Trophoblast cell (in vitro differentiated cells and primary cell): ENCODE measurements at regions not wholly inside any gene's neighbourhood (a gene's known extent, or its start where the extent isn't known, plus 50 kb on each side); places are given as distances from the start of the nearest gene placed in this dataset.

Experiments used
- DNase-seq, 2 donors: peaks; one replicate each; pipeline ENCODE4 v3.0.0-alpha.2; 2016
- H2AFZ ChIP-seq: 2 replicates; pipeline ENCODE4 v1.6.1; 2013; ENCODE audit warnings: low read length, moderate library complexity, mild to moderate bottlenecking; ENCODE audit not compliant: insufficient read depth, poor library complexity
- H2AK5ac ChIP-seq: 2 replicates; pipeline ENCODE4 v1.6.1; 2013; ENCODE audit warnings: mild to moderate bottlenecking, low read length
- H2BK120ac ChIP-seq: 2 replicates; pipeline ENCODE4 v1.6.1; 2013; ENCODE audit warnings: low read length, mild to moderate bottlenecking, moderate library complexity; ENCODE audit not compliant: insufficient read depth, poor library complexity
- H2BK12ac ChIP-seq: 2 replicates; pipeline ENCODE4 v1.6.1; 2013; ENCODE audit warnings: mild to moderate bottlenecking, low read length, moderate library complexity
- H2BK5ac ChIP-seq: 2 replicates; pipeline ENCODE4 v1.6.1; 2013; ENCODE audit warnings: low read length, low read depth, moderate library complexity, mild to moderate bottlenecking; ENCODE audit not compliant: poor library complexity
- H3K14ac ChIP-seq: 2 replicates; pipeline ENCODE4 v1.6.1; 2013; ENCODE audit warnings: mild to moderate bottlenecking, low read length
- H3K18ac ChIP-seq: 2 replicates; pipeline ENCODE4 v1.6.1; 2013; ENCODE audit warnings: mild to moderate bottlenecking, low read length
- H3K23ac ChIP-seq: 2 replicates; pipeline ENCODE4 v1.6.1; 2013; ENCODE audit warnings: low read length
- H3K27ac ChIP-seq: 2 replicates; pipeline ENCODE4 v1.5.1; 2013; ENCODE audit warnings: low read depth, mild to moderate bottlenecking, inconsistent platforms, low read length, moderate library complexity
- H3K27me3 ChIP-seq: 2 replicates; pipeline ENCODE4 v1.6.1; 2013; ENCODE audit warnings: inconsistent platforms, mild to moderate bottlenecking, low read length, moderate library complexity; ENCODE audit not compliant: insufficient read depth
- H3K36me3 ChIP-seq, 2 experiments: 1 replicate in 1 of 2; 2 replicates in 1 of 2; pipeline ENCODE4 v1.6.1; 2013; ENCODE audit warnings: low read length in 2 of 2, mild to moderate bottlenecking in 2 of 2, moderate library complexity in 1 of 2; ENCODE audit not compliant: insufficient read depth in 2 of 2, control insufficient read depth in 1 of 2
- H3K4ac ChIP-seq: 2 replicates; pipeline ENCODE4 v1.6.1; 2013; ENCODE audit warnings: low read depth, mild to moderate bottlenecking, low read length, moderate library complexity
- H3K4me1 ChIP-seq, 2 experiments: 1 replicate in 1 of 2; 2 replicates in 1 of 2; pipeline ENCODE4 v1.6.1; 2013; ENCODE audit warnings: low read length in 2 of 2, mild to moderate bottlenecking in 2 of 2, moderate library complexity in 1 of 2; ENCODE audit not compliant: insufficient read depth in 2 of 2, control insufficient read depth in 1 of 2
- H3K4me2 ChIP-seq: 2 replicates; pipeline ENCODE4 v1.6.1; 2013; ENCODE audit warnings: inconsistent platforms, mild to moderate bottlenecking, low read length, moderate library complexity
- H3K4me3 ChIP-seq: 2 replicates; pipeline ENCODE4 v1.5.1; 2013; ENCODE audit warnings: mild to moderate bottlenecking, low read depth, low read length, inconsistent platforms
- H3K79me1 ChIP-seq: one replicate; pipeline ENCODE4 v1.6.1; 2013; ENCODE audit warnings: low read length
- H3K79me2 ChIP-seq: 2 replicates; pipeline ENCODE4 v1.6.1; 2013; ENCODE audit warnings: low read length, mild to moderate bottlenecking; ENCODE audit not compliant: control insufficient read depth, insufficient read depth, poor library complexity
- H3K9ac ChIP-seq: 2 replicates; pipeline ENCODE4 v1.6.1; 2013; ENCODE audit warnings: mild to moderate bottlenecking, low read length
- H3K9me3 ChIP-seq: 2 replicates; pipeline ENCODE4 v1.6.1; 2013; ENCODE audit warnings: low read depth, mild to moderate bottlenecking, control low read depth, inconsistent platforms, low read length; ENCODE audit not compliant: insufficient read depth
- H4K12ac ChIP-seq: 2 replicates; pipeline ENCODE4 v1.6.1; 2013; ENCODE audit warnings: low read depth, mild to moderate bottlenecking, low read length, moderate library complexity
- H4K8ac ChIP-seq: 2 replicates; pipeline ENCODE4 v1.6.1; 2013; ENCODE audit warnings: low read depth, mild to moderate bottlenecking, low read length, moderate library complexity
- H4K91ac ChIP-seq: one replicate; pipeline ENCODE4 v1.6.1; 2013; ENCODE audit warnings: low read depth, mild to moderate bottlenecking, low read length, moderate library complexity
- WGBS: extraction: QIAGEN DNeasy Blood & Tissue Kit; methylation state at CpG from one replicate; pipeline ENCODE4 v1.1.7; 2013; ENCODE audit warnings: missing lambda C conversion rate; ENCODE audit not compliant: insufficient read length, insufficient coverage; ENCODE audit errors: extremely low coverage; 5-methylcytosine and 5-hydroxymethylcytosine counted together

GRCh38 chr12:23096321-23096720 is 471.4 kb downstream of the ETNK1 start:
- peaks cover 2 to 4% of the 10 kb centered on the region in 2 experiments for H3K4me1 ChIP-seq
- H3K18ac ChIP-seq = no peak overlapping the region
- H3K79me1 ChIP-seq = no peaks in the 10 kb centered on the region
- H3K79me2 ChIP-seq = no peaks in the 10 kb centered on the region
- H2AK5ac ChIP-seq = no peak overlapping the region
- no peaks in the 10 kb centered on the region for H3K9me3 ChIP-seq
- no peak overlapping the region for H2BK120ac ChIP-seq
- H2BK5ac ChIP-seq = no peak overlapping the region
- WGBS = no CpG with 5 or more reads among the region's 1 CpG
- H3K9ac ChIP-seq = no peak overlapping the region
- DNase-seq = no peak
- H3K4me3 ChIP-seq = no peak overlapping the region
- H4K12ac ChIP-seq = no peak overlapping the region
- H3K4ac ChIP-seq = no peak overlapping the region
- H4K91ac ChIP-seq = no peak overlapping the region
- no peak overlapping the region for H3K4me2 ChIP-seq
- no peak overlapping the region for H3K23ac ChIP-seq
- H3K36me3 ChIP-seq = no peaks in the 10 kb centered on the region
- H3K14ac ChIP-seq = no peak overlapping the region
- H3K27ac ChIP-seq = no peak overlapping the region
- no peaks in the 10 kb centered on the region for H3K27me3 ChIP-seq
- no peak overlapping the region for H4K8ac ChIP-seq
- H2AFZ ChIP-seq = no peak overlapping the region
- no peak overlapping the region for H2BK12ac ChIP-seq

DNA sequence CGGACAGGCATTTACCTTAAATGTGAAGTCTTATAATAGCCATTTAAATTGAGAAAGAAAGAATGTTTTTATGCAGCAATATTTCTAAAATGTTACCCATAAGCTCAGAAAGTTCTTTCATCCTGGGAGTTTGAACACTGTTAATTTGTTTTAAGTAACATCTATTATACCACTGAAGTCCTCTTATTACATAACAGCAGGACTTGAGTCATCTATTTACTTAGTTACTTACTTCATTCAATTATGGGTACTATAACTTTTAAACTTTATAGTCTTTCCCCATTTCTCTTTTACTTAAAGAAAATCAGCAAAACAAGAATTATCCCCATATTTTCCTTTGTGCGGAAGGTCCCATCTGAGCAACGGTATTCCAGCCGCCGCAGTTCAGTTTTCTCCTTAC is 473.1 kb downstream of the ETNK1 start:
- Histone ChIP-seq H3K4ac (no peak overlapping the region), H3K36me3 (no peaks in the 10 kb centered on the region), H2BK12ac (no peak overlapping the region), H2AFZ (no peak overlapping the region), H3K23ac (no peak overlapping the region), H2BK120ac (no peak overlapping the region), H4K8ac (no peak overlapping the region), H3K14ac (no peak overlapping the region), H3K9ac (no peak overlapping the region), H3K27me3 (no peaks in the 10 kb centered on the region), H4K91ac (no peak overlapping the region), H4K12ac (no peak overlapping the region), H3K4me3 (no peak overlapping the region), H3K9me3 (no peaks in the 10 kb centered on the region), H3K18ac (no peak overlapping the region), H3K79me2 (no peaks in the 10 kb centered on the region), H3K4me2 (no peak overlapping the region), H3K4me1 (peaks cover 2 to 4% of the 10 kb centered on the region in 2 experiments), H3K79me1 (no peaks in the 10 kb centered on the region), H2BK5ac (no peak overlapping the region), H2AK5ac (no peak overlapping the region), H3K27ac (no peak overlapping the region)
- no peak for DNase-seq
- no CpG with 5 or more reads among the region's 5 CpGs for WGBS

DNA sequence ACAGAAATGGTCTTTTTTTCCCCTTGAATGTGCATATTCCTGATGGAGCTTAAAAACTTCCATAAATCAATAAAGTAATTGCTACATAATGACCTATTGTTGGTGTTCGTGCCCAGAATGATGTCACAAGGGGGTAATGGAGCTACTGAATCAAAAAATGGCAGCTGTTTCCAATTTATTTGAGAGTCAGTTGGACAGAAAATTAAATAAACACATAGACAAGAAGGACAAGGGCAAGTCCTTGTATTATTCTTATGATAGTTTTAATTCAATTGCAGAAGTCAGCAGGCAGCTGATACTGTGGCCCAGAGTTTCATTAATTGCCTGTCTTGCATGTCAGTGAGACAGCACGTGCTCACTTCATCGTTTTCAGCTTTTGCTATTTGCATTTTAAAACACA is 473.5 kb downstream of the ETNK1 start:
- Histone ChIP-seq H4K91ac (no peak overlapping the region), H3K79me1 (no peaks in the 10 kb centered on the region), H3K4me3 (no peak overlapping the region), H3K27ac (no peak overlapping the region), H3K18ac (no peak overlapping the region), H4K12ac (no peak overlapping the region), H2BK5ac (no peak overlapping the region), H2AFZ (no peak overlapping the region), H4K8ac (no peak overlapping the region), H3K4me2 (no peak overlapping the region), H3K14ac (no peak overlapping the region), H3K9ac (no peak overlapping the region), H2BK120ac (no peak overlapping the region), H3K23ac (no peak overlapping the region), H3K36me3 (no peaks in the 10 kb centered on the region), H3K4me1 (peaks cover 2 to 4% of the 10 kb centered on the region in 2 experiments), H2AK5ac (no peak overlapping the region), H3K79me2 (no peaks in the 10 kb centered on the region), H3K9me3 (no peaks in the 10 kb centered on the region), H3K4ac (no peak overlapping the region), H2BK12ac (no peak overlapping the region), H3K27me3 (no peaks in the 10 kb centered on the region)
- no CpG with 5 or more reads among the region's 3 CpGs for WGBS
- no peak for DNase-seq

- no peak overlapping the region for H4K91ac ChIP-seq
- H3K14ac ChIP-seq = no peak overlapping the region
- no peak overlapping the region for H2AFZ ChIP-seq
- no peak overlapping the region for H3K27ac ChIP-seq
- no peak overlapping the region for H2BK5ac ChIP-seq
- H4K8ac ChIP-seq = no peak overlapping the region
- no peak overlapping the region for H3K23ac ChIP-seq
- no peak overlapping the region for H3K4me2 ChIP-seq
- H3K79me1 ChIP-seq = no peaks in the 10 kb centered on the region
- H3K9me3 ChIP-seq = no peaks in the 10 kb centered on the region
- no peaks in the 10 kb centered on the region for H3K36me3 ChIP-seq
- no peak overlapping the region for H2BK120ac ChIP-seq
- no peak overlapping the region for H3K4ac ChIP-seq
- WGBS = no CpG with 5 or more reads among the region's 5 CpGs
- no peak overlapping the region for H3K4me3 ChIP-seq
- H3K27me3 ChIP-seq = no peaks in the 10 kb centered on the region
- no peaks in the 10 kb centered on the region for H3K79me2 ChIP-seq
- H2BK12ac ChIP-seq = no peak overlapping the region
- H3K9ac ChIP-seq = no peak overlapping the region
- DNase-seq = no peak
- H2AK5ac ChIP-seq = no peak overlapping the region
- H3K4me1 ChIP-seq = peaks cover 2 to 4% of the 10 kb centered on the region in 2 experiments
- H4K12ac ChIP-seq = no peak overlapping the region
- H3K18ac ChIP-seq = no peak overlapping the region
Observed at GRCh38 chr12:23099104-23099503, 474.1 kb downstream of the ETNK1 start.
